Nephron progenitor cell (in vitro differentiated cells): ENCODE measurements at regions not wholly inside any gene's neighbourhood (a gene's known extent, or its start where the extent isn't known, plus 50 kb on each side); places are given as distances from the start of the nearest gene placed in this dataset.

Experiments used
- DNase-seq: peaks from one replicate; pipeline ENCODE4 v3.0.0; 2021
- H3K27ac Mint-ChIP-seq: 2 replicates; pipeline ENCODE4 v1.8.0; 2021; ENCODE audit warnings: mild to moderate bottlenecking, moderate library complexity, mixed read lengths
- H3K27me3 Mint-ChIP-seq: 2 replicates; pipeline ENCODE4 v1.8.0; 2021; ENCODE audit warnings: mild to moderate bottlenecking, low read depth, mixed read lengths; ENCODE audit not compliant: poor library complexity
- H3K36me3 Mint-ChIP-seq: 2 replicates; pipeline ENCODE4 v1.8.0; 2021; ENCODE audit warnings: low read depth, mixed read lengths
- H3K4me1 Mint-ChIP-seq: 2 replicates; pipeline ENCODE4 v1.8.0; 2021; ENCODE audit warnings: mixed read lengths
- H3K4me3 Mint-ChIP-seq: 2 replicates; pipeline ENCODE4 v1.8.0; 2021; ENCODE audit warnings: mild to moderate bottlenecking, moderate library complexity, mixed read lengths
- H3K9me3 Mint-ChIP-seq: 2 replicates; pipeline ENCODE4 v1.8.0; 2021; ENCODE audit warnings: mild to moderate bottlenecking, moderate library complexity, mixed read lengths
- TF ChIP-seq, protein P1 (sequence below): fragments of 200-600 bp; sonication (generic); IDR thresholded peaks from 2 replicates; pipeline ENCODE4 v1.5.0; 2021; ENCODE audit warnings: antibody characterized with exemption

DNA sequence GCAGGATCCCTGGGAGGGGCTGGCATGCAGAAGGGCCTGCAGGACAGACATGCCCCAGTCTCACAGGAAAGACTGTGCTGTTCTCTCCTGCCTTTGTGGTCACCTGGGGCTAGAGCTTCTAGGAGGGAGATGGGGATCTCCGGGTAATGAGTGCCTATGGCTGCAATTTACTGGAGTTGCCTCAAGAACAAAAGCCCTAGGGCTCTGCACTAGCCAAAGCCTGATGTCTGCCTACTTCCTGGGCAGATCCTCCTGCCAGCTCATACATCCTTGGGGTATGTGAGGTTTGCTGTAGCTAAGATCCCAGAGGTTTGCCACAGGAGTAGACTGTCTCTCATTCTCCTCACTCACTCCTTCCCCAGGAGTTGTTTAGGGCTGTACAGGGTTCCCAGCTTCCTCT, 106.9 kb upstream of the PPFIA2 start:
- TF ChIP-seq, protein P1, sequence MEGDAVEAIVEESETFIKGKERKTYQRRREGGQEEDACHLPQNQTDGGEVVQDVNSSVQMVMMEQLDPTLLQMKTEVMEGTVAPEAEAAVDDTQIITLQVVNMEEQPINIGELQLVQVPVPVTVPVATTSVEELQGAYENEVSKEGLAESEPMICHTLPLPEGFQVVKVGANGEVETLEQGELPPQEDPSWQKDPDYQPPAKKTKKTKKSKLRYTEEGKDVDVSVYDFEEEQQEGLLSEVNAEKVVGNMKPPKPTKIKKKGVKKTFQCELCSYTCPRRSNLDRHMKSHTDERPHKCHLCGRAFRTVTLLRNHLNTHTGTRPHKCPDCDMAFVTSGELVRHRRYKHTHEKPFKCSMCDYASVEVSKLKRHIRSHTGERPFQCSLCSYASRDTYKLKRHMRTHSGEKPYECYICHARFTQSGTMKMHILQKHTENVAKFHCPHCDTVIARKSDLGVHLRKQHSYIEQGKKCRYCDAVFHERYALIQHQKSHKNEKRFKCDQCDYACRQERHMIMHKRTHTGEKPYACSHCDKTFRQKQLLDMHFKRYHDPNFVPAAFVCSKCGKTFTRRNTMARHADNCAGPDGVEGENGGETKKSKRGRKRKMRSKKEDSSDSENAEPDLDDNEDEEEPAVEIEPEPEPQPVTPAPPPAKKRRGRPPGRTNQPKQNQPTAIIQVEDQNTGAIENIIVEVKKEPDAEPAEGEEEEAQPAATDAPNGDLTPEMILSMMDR = no peak
- H3K4me1 Mint-ChIP-seq = no peaks in the 10 kb centered on the region
- no peaks in the 10 kb centered on the region for H3K36me3 Mint-ChIP-seq
- DNase-seq = no peak
- no peaks in the 10 kb centered on the region for H3K9me3 Mint-ChIP-seq
- H3K27me3 Mint-ChIP-seq = peaks cover 7% of the 10 kb centered on the region
- no peak overlapping the region for H3K27ac Mint-ChIP-seq
- H3K4me3 Mint-ChIP-seq = no peak overlapping the region

DNA sequence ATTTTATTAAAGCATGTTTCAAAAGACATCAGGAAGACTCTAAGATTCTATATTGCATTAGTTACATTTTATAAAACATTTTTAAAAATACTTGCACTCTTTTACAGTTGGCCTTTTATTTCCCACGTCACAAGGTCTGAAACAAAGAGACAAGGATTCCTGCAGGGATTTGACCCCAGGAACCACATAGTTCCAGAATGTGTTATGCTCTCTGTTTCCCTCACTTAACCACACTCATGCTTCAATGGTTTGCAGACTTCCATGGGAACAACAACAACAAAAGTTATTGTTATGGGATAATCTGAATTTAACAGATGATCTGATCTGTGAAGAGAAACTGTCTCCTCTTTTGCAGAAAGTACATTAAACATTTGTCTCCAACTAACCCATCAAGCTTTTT, 104.3 kb upstream of the PPFIA2 start:
- H3K27me3 Mint-ChIP-seq = peaks cover 7% of the 10 kb centered on the region
- no peaks in the 10 kb centered on the region for H3K9me3 Mint-ChIP-seq
- H3K36me3 Mint-ChIP-seq = no peaks in the 10 kb centered on the region
- no peak overlapping the region for H3K4me3 Mint-ChIP-seq
- TF ChIP-seq, protein P1 = no peak
- no peak for DNase-seq
- H3K27ac Mint-ChIP-seq = no peak overlapping the region
- no peaks in the 10 kb centered on the region for H3K4me1 Mint-ChIP-seq

DNA sequence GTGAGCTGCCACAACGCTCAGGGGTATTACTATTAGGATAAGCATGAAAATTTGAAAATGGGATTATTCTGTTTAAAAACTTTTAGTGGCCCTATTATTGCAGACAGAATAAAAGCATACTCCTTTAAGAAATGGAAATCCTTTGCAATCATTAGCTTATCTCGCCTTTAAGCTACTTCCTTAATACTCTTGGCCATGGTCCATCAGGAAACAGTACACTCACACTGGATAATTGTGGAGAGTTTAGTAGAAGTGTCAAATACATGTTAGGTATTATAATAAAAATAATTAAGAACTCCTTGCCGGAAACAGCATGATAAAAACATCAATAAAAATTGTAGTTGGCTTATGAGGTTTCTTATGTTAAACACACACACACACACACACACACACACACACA, 100.4 kb upstream of the PPFIA2 start:
- DNase-seq = no peak

DNA sequence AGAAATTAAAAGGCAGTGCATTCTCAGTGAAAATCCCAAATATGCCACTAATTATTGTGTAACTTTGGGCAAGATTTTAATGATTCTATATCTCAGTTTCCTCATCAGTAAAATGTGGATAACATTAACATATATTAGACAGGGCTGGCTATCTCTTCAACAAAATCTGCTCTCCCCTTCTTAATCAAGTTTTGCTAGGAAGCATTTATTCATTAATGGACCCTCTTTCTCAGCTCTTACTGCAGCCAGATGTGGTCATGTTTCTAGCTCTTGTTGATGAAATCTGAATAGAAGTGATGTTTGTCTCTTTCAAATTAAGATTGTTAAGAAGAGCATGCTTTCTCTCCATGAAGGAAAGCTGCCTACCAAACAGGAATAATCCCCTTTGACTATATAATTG, 84.4 kb upstream of the PPFIA2 start:
- TF ChIP-seq, protein P1 = no peak

More for the DNA sequence above, 100.4 kb upstream of the PPFIA2 start:
- Mint-ChIP-seq H3K9me3 (no peaks in the 10 kb centered on the region), H3K27me3 (no peaks in the 10 kb centered on the region), H3K27ac (no peak overlapping the region), H3K4me1 (no peaks in the 10 kb centered on the region), H3K4me3 (no peak overlapping the region), H3K36me3 (no peaks in the 10 kb centered on the region)
- TF ChIP-seq, protein P1 = no peak

DNA sequence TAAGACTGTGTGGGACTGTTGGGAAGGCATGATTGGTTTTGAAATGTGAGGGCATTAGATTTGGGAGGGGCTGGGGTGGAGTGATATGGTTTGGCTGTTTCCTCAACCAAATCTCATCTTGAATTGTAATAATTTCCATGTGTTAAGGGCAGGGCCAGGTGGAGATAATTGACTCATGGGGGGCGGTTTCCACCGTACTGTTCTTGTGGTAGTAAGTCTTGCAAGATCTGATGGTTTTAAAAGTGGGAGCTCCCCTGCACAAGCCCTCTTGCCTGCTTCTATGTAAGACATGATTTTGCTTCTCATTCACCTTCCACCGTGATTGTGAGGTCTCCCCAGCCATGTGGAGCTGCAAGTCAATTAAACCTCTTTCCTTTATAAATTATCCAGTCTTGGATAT, 76.6 kb upstream of the PPFIA2 start:
- Mint-ChIP-seq H3K36me3 (no peaks in the 10 kb centered on the region), H3K27me3 (no peaks in the 10 kb centered on the region), H3K4me1 (no peaks in the 10 kb centered on the region), H3K9me3 (no peaks in the 10 kb centered on the region), H3K27ac (no peak overlapping the region), H3K4me3 (no peak overlapping the region)
- DNase-seq = no peak
- TF ChIP-seq, protein P1 = no peak

More for the DNA sequence above, 84.4 kb upstream of the PPFIA2 start:
- H3K4me3 Mint-ChIP-seq = no peak overlapping the region
- H3K27ac Mint-ChIP-seq = no peak overlapping the region
- H3K36me3 Mint-ChIP-seq = no peaks in the 10 kb centered on the region
- no peaks in the 10 kb centered on the region for H3K27me3 Mint-ChIP-seq
- no peaks in the 10 kb centered on the region for H3K9me3 Mint-ChIP-seq
- no peak for DNase-seq
- H3K4me1 Mint-ChIP-seq = no peaks in the 10 kb centered on the region

DNA sequence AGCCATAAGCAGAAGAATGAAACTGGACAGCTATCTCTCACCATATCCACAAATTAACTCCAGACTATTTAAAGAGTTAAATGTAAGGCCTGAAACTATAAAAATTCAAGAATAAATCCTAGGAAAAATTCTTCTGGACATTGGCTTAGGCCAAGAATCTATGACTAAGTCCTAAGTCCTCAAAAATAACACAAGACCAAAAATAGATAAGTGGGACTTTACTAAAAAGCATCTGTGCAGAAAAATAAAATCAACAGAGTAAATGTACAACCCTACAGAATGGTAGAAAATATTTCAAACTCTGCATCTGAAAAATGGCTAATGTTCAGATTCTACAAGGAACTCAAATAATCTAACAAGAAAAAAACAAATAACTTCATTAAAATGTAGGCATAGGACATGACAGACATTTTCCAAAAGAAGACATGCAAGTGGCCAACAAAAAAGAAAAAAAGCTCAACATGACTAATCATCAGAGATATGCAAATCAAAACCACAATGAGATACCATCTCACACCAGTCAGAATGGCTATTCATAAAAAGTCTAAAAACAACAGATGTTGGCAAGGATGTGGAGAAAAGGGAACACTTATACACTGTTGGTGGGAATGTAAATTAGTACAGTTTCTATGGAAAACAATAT, 61.0 kb upstream of the PPFIA2 start:
- Mint-ChIP-seq H3K27me3 (peaks cover 3% of the 10 kb centered on the region), H3K4me3 (no peak overlapping the region), H3K9me3 (peaks cover 15% of the 10 kb centered on the region), H3K4me1 (no peaks in the 10 kb centered on the region), H3K36me3 (no peaks in the 10 kb centered on the region), H3K27ac (no peak overlapping the region)
- TF ChIP-seq, protein P1 = no peak
- no peak for DNase-seq
